GM10248 (cell line): ENCODE measurements at regions not wholly inside any gene's neighbourhood (a gene's known extent, or its start where the extent isn't known, plus 50 kb on each side); places are given as distances from the start of the nearest gene placed in this dataset.

Source experiments
- CTCF ChIA-PET: fragments of 300-600 bp; sonication (Branson Sonifier 250); formaldehyde crosslinking; extraction: SDS; loops from one replicate; lab custom pipeline; 2021; ENCODE audit warnings: antibody characterized with exemption; lab: Yijun Ruan, JAX
- POLR2A ChIA-PET: fragments of 350-650 bp; sonication (Branson Sonifier 250); formaldehyde crosslinking; extraction: SDS; loops from one replicate; lab custom pipeline; 2020; ENCODE audit warnings: antibody characterized with exemption; lab: Yijun Ruan, JAX
- DNase-seq: peaks from one replicate; pipeline ENCODE4 v3.0.0; 2012; ENCODE audit errors: extremely low spot score
- TF ChIP-seq, protein P1 (sequence below): IDR thresholded peaks from 2 replicates; pipeline ENCODE4 v1.5.1; 2012; ENCODE audit warnings: mild to moderate bottlenecking, low read depth; ENCODE audit errors: extremely low read depth, missing control alignments, control extremely low read depth

DNA sequence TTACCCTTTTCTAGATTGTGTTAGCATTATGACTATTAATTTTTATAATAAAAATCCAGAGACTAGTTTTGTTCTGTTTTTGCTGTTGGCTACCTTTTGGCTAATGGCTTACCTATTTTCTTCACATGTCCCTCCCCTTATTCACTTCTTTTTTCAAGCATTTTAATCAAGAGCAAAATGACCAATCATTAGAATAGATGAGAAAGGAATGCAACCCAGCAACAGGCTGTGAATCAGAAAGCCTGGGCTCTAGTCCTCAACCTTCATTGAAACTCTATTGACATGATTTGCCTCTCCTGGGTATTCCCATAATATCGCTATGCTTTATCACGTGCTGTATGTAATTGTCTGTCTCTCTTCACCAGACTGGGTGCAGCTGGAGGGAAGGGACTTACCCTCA lies 370.1 kb downstream of the IRS1 start:
- DNase-seq = no peak
- ChIA-PET CTCF (no interaction called here), POLR2A (no interaction called here)
- TF ChIP-seq, protein P1, sequence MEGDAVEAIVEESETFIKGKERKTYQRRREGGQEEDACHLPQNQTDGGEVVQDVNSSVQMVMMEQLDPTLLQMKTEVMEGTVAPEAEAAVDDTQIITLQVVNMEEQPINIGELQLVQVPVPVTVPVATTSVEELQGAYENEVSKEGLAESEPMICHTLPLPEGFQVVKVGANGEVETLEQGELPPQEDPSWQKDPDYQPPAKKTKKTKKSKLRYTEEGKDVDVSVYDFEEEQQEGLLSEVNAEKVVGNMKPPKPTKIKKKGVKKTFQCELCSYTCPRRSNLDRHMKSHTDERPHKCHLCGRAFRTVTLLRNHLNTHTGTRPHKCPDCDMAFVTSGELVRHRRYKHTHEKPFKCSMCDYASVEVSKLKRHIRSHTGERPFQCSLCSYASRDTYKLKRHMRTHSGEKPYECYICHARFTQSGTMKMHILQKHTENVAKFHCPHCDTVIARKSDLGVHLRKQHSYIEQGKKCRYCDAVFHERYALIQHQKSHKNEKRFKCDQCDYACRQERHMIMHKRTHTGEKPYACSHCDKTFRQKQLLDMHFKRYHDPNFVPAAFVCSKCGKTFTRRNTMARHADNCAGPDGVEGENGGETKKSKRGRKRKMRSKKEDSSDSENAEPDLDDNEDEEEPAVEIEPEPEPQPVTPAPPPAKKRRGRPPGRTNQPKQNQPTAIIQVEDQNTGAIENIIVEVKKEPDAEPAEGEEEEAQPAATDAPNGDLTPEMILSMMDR = no peak

DNA sequence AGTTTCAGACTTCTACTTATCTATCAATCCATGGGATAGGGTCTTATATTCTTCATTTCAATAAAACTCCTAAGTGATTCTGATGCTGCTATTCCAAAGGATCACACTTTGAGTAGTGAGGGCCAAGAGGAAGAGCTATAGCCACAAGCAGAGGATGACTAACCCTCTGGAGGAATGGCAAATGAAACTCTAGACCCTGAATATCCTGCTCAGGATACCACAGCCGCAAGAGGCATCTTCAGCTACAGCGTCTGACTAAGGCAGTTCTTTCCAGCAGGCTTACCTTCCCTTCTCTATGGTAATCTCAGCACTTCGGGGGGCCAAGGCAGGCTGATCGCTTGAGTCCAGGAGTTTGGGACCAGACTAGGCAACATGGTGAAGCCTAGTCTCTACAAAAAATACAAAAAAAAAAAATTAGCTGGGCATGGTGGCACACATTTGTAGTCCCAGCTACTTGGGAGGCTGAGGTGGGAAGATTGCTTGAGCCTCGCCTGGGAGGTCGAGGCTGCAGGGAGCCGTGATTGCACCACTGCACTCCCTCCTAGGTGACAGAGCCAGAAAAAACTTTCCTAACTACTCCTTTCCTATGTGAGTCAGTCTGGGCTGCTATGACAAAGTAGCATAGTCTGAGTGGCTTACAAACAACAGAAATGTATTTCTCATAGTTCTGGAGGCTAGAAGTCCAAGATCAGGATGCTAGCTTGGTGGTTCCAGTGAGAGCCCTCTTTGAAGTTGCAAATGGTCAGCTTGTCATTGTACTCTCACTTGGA lies 371.9 kb downstream of the IRS1 start:
- TF ChIP-seq, protein P1 = no peak
- ChIA-PET CTCF (interaction anchor here (1.1 kb wide), 1 partner anchor 23 kb away, joined by 3 read pairs; no protein-coding TSS in a partner anchor), POLR2A (no interaction called here)
- no peak for DNase-seq

DNA sequence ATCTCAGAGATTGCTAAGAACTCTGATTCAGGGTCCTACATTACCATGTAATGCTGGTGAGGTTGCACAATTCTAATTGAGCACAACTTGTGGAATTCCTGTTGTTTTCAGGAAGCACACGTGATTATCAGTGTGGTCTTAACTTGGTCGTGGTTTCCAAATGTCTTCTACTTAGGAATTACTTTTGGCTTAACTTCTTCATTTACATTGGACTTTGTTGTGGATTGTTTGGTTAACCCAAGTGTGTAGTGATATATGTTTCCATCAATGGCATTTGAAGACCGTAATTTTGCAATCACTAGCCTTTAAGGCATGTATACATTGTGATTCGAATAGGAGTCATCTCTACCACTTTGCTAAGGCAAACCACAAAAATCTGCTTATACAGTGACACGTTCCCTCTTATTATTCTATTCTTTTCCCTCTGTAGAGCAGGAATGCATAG lies 373.3 kb downstream of the IRS1 start:
- TF ChIP-seq, protein P1 = no peak
- no peak for DNase-seq
- POLR2A ChIA-PET = no interaction called here
- CTCF ChIA-PET = no interaction called here

DNA sequence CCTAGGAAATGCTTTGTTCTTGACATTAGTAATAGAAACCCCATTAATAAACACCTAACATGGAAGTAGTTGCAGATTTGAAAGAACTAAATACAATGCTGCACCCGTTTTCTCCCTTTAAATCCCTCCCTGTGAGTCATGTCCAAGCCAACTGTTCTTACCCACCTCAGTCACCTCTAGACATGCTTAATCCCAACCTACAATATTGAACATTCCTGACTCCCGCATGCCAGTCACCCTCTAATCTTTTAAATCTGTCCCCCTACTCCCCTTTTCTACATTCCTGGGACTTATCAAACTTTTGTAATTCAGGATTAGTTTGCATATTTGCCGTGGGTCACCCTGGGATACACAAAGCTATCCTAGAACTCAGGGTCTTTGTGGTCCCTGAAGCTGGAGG lies 374.6 kb downstream of the IRS1 start:
- TF ChIP-seq, protein P1 = no peak
- ChIA-PET CTCF (no interaction called here), POLR2A (no interaction called here)
- no peak for DNase-seq

DNA sequence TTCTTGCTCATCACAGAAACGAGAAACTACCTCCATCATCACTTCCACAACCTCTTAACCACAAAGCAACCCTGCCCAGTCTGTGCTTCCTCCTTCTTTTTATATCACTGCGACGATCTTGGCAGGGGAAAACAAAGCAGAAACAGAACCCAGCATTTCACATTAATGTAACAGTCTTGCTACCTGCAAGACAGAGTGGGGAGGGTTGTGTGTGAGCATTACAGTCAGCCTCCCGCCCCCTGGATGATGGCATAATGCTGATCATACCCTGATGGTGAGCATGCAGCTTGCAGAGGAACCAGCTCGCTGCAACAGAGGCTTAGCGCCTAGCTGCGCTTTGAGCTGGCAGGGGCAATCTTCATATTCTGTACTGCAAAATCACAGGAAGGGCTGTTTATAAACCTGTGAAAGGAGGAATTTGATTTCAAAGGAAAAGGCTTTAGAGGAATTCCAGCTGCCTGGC lies 376.1 kb downstream of the IRS1 start:
- ChIA-PET CTCF (interaction anchor here (0.6 to 1.1 kb wide), 3 partner anchors 8 to 35 kb away, joined by 3 read pairs; no protein-coding TSS in a partner anchor), POLR2A (no interaction called here)
- TF ChIP-seq, protein P1 = no peak
- peak; percentile 4 for DNase-seq

DNA sequence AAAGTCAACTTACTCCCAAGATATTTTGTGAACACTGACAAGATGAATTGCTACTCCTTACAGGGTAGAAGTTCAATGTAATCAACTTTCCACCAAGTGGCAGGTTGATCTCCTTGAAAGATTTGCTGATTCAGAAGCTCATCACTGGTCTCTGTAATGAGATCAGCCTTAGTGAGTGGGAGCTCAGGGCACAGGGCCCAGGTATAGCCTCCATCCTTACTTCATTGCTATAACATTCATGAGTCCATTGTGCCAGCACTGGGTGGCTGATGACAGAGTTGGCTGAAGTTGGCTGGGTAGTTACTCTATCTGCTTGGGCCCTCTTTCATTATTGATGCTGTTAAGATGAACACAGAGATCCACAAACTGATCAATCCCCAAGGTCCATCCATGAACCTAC lies 379.0 kb downstream of the IRS1 start:
- CTCF ChIA-PET = no interaction called here
- POLR2A ChIA-PET = no interaction called here
- DNase-seq = no peak
- TF ChIP-seq, protein P1 = no peak
